Neural cell (in vitro differentiated cells): ENCODE measurements at regions not wholly inside any gene's neighbourhood (a gene's known extent, or its start where the extent isn't known, plus 50 kb on each side); places are given as distances from the start of the nearest gene placed in this dataset.

Experiments
- H2AFZ ChIP-seq: fragments of 200-600, 300-800 bp; sonication (generic), shearing (Covaris generic); 2 replicates; pipeline ENCODE4 v1.6.0; 2014; ENCODE audit warnings: low read depth, mild to moderate bottlenecking, antibody characterized with exemption, low read length, moderate library complexity
- H3F3A ChIP-seq: fragments of 200-600 bp; shearing (Covaris generic); 2 replicates; pipeline ENCODE4 v1.6.1; 2016; ENCODE audit warnings: mild to moderate bottlenecking, moderate library complexity, mixed read lengths, antibody characterized with exemption, low read length; ENCODE audit not compliant: insufficient read depth, poor library complexity, severe bottlenecking
- H3K27ac ChIP-seq: fragments of 200-600, 300-800 bp; sonication (generic), shearing (Covaris generic); 2 replicates; pipeline ENCODE4 v1.5.1; 2014; ENCODE audit warnings: mild to moderate bottlenecking, low read length, moderate library complexity
- H3K27me3 ChIP-seq: fragments of 300-800, 200-600 bp; sonication (generic), shearing (Covaris generic); 2 replicates; pipeline ENCODE4 v1.6.0; 2014; ENCODE audit warnings: mild to moderate bottlenecking, low read depth, low read length, moderate library complexity; ENCODE audit not compliant: insufficient read depth
- H3K36me3 ChIP-seq: fragments of 300-800, 200-600 bp; sonication (generic), shearing (Covaris generic); 2 replicates; pipeline ENCODE4 v1.5.1; 2014; ENCODE audit warnings: mild to moderate bottlenecking, antibody characterized with exemption, low read length, moderate library complexity; ENCODE audit not compliant: insufficient read depth
- H3K4me2 ChIP-seq: fragments of 300-800, 200-600 bp; sonication (generic), shearing (Covaris generic); 2 replicates; pipeline ENCODE4 v1.6.0; 2014; ENCODE audit warnings: mild to moderate bottlenecking, low read length
- H3K4me3 ChIP-seq: fragments of 300-800, 200-600 bp; sonication (generic), shearing (Covaris generic); 2 replicates; pipeline ENCODE4 v1.5.1; 2014; ENCODE audit warnings: mild to moderate bottlenecking, low read length, moderate library complexity
- H3K79me2 ChIP-seq: fragments of 200-600 bp; shearing (Covaris generic); replicated peaks from 2 replicates; pipeline ENCODE4 v1.6.0; 2014; ENCODE audit warnings: mild to moderate bottlenecking, low read length, moderate library complexity; ENCODE audit not compliant: insufficient read depth
- H3K9ac ChIP-seq: fragments of 300-800, 200-600 bp; sonication (generic), shearing (Covaris generic); 2 replicates; pipeline ENCODE4 v1.6.1; 2016; ENCODE audit warnings: mild to moderate bottlenecking, low read length, mixed read lengths
- H3K9me2 ChIP-seq: fragments of 200-600 bp; shearing (Covaris generic); 2 replicates; pipeline ENCODE4 v1.6.1; 2016; ENCODE audit warnings: mild to moderate bottlenecking, low read length, mixed read lengths; ENCODE audit not compliant: insufficient read depth
- H3K9me3 ChIP-seq: fragments of 200-600, 300-800 bp; sonication (generic), shearing (Covaris generic); 2 replicates; pipeline ENCODE4 v1.6.1; 2016; ENCODE audit warnings: mild to moderate bottlenecking, mixed run types, low read length, moderate library complexity, mixed read lengths
- H4K20me1 ChIP-seq: fragments of 200-600 bp; shearing (Covaris generic); 2 replicates; pipeline ENCODE4 v1.6.1; 2016; ENCODE audit warnings: mild to moderate bottlenecking, mixed run types; ENCODE audit not compliant: insufficient read depth
- EP300 ChIP-seq: fragments of 450-650 bp; conservative IDR thresholded peaks from 2 replicates; pipeline ENCODE4 v1.6.1; 2014; ENCODE audit warnings: antibody characterized with exemption, mild to moderate bottlenecking, moderate library complexity; ENCODE audit not compliant: poor library complexity, severe bottlenecking
- EZH2 ChIP-seq: fragments of 200-600, 300-800 bp; shearing (Covaris generic), sonication (generic); IDR thresholded peaks from 2 replicates; pipeline ENCODE4 v1.6.1; 2014; ENCODE audit warnings: antibody characterized with exemption, low read length, borderline replicate concordance, mild to moderate bottlenecking; ENCODE audit not compliant: insufficient read depth, poor library complexity, severe bottlenecking
- MXI1 ChIP-seq: fragments of 450-650 bp; conservative IDR thresholded peaks from 2 replicates; pipeline ENCODE4 v1.6.1; 2014; ENCODE audit warnings: antibody characterized with exemption, mild to moderate bottlenecking; ENCODE audit not compliant: poor library complexity, severe bottlenecking
- POLR2AphosphoS5 ChIP-seq: IDR thresholded peaks from 2 replicates; pipeline ENCODE4 v1.6.1; 2012
- RAD21 ChIP-seq: fragments of 450-650 bp; conservative IDR thresholded peaks from 2 replicates; pipeline ENCODE4 v1.6.1; 2014; ENCODE audit warnings: antibody characterized with exemption, mild to moderate bottlenecking, moderate library complexity
- SMC3 ChIP-seq: fragments of 450-650 bp; conservative IDR thresholded peaks from 2 replicates; pipeline ENCODE4 v1.6.1; 2014; ENCODE audit warnings: antibody characterized with exemption, mild to moderate bottlenecking, moderate library complexity; ENCODE audit not compliant: poor library complexity
- TAF1 ChIP-seq: IDR thresholded peaks from 2 replicates; pipeline ENCODE4 v1.6.1; 2012; ENCODE audit warnings: low read depth
- TF ChIP-seq, protein P1 (sequence below): fragments of 450-650 bp; IDR thresholded peaks from 2 replicates; pipeline ENCODE4 v1.5.1; 2014; ENCODE audit warnings: antibody characterized with exemption, mild to moderate bottlenecking, moderate library complexity; ENCODE audit not compliant: poor library complexity, severe bottlenecking
- TF ChIP-seq, protein P2 (sequence below): IDR thresholded peaks from 2 replicates; pipeline ENCODE4 v1.6.1; 2012; ENCODE audit warnings: borderline replicate concordance

DNA sequence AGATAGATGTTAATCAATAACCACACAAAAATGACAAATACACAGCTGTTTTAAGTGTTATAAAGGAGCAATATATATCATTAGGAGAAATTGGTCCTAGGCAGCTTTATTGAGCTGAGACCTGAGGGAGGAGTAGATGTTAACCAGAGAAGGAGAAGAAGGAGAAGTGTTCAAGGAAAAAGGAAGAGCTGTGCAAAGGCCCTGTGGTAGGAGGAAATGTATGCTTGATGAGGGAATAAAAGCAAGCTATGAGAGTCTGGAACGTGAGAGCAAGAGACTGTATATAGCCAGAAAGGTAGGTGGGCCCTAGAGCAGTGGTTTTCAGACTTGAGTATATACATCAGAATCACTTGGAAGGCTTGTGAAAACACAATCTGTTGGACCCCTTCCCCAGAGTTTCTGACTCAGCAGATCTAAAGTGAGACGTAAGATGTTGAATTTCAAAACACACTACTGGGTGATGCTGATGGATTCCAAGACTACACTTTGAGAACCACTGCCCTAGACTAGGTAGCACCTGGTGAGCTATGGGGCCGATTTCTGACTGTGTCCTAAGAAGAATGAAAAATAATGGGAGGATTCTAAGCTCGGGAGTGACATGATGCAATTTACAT, 342.3 kb upstream of the ADAMTS9 start:
- Histone ChIP-seq H3K27me3 (no peaks in the 10 kb centered on the region), H3K36me3 (no peaks in the 10 kb centered on the region), H3K9ac (no peak overlapping the region), H3K9me3 (no peaks in the 10 kb centered on the region), H3K4me3 (no peak overlapping the region), H3K79me2 (no peaks in the 10 kb centered on the region), H3K9me2 (no peaks in the 10 kb centered on the region), H3K4me2 (no peak overlapping the region), H4K20me1 (no peaks in the 10 kb centered on the region), H3F3A (no peaks in the 10 kb centered on the region), H3K27ac (no peak overlapping the region), H2AFZ (no peak overlapping the region)
- TF ChIP-seq EZH2 (no peak), TAF1 (no peak)

DNA sequence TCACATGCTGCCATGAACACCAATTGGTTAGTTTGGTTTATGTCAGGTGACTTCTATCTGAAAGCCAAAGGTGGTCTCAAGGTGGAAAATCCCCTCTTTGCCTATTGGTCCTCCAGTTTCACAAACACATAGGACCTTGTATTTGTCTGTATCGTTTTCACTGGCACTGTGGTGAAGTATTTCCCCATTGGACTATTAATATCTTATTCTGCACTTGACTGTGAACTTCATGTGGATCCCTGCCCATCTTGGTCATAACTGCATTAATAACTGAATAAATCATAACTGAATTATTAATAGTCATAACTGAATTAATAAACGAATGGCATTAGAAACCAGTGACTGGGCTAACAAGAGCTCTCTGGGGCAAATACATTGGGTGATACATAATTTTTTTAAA, 341.3 kb upstream of the ADAMTS9 start:
- no peaks in the 10 kb centered on the region for H3K27me3 ChIP-seq
- H3K4me3 ChIP-seq: no peak overlapping the region
- H3K79me2 ChIP-seq: no peaks in the 10 kb centered on the region
- TF ChIP-seq EP300: no peak
- no peak for TF ChIP-seq SMC3
- TF ChIP-seq, protein P1, sequence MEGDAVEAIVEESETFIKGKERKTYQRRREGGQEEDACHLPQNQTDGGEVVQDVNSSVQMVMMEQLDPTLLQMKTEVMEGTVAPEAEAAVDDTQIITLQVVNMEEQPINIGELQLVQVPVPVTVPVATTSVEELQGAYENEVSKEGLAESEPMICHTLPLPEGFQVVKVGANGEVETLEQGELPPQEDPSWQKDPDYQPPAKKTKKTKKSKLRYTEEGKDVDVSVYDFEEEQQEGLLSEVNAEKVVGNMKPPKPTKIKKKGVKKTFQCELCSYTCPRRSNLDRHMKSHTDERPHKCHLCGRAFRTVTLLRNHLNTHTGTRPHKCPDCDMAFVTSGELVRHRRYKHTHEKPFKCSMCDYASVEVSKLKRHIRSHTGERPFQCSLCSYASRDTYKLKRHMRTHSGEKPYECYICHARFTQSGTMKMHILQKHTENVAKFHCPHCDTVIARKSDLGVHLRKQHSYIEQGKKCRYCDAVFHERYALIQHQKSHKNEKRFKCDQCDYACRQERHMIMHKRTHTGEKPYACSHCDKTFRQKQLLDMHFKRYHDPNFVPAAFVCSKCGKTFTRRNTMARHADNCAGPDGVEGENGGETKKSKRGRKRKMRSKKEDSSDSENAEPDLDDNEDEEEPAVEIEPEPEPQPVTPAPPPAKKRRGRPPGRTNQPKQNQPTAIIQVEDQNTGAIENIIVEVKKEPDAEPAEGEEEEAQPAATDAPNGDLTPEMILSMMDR: no peak
- no peak for TF ChIP-seq TAF1
- TF ChIP-seq MXI1: no peak
- TF ChIP-seq, protein P2, sequence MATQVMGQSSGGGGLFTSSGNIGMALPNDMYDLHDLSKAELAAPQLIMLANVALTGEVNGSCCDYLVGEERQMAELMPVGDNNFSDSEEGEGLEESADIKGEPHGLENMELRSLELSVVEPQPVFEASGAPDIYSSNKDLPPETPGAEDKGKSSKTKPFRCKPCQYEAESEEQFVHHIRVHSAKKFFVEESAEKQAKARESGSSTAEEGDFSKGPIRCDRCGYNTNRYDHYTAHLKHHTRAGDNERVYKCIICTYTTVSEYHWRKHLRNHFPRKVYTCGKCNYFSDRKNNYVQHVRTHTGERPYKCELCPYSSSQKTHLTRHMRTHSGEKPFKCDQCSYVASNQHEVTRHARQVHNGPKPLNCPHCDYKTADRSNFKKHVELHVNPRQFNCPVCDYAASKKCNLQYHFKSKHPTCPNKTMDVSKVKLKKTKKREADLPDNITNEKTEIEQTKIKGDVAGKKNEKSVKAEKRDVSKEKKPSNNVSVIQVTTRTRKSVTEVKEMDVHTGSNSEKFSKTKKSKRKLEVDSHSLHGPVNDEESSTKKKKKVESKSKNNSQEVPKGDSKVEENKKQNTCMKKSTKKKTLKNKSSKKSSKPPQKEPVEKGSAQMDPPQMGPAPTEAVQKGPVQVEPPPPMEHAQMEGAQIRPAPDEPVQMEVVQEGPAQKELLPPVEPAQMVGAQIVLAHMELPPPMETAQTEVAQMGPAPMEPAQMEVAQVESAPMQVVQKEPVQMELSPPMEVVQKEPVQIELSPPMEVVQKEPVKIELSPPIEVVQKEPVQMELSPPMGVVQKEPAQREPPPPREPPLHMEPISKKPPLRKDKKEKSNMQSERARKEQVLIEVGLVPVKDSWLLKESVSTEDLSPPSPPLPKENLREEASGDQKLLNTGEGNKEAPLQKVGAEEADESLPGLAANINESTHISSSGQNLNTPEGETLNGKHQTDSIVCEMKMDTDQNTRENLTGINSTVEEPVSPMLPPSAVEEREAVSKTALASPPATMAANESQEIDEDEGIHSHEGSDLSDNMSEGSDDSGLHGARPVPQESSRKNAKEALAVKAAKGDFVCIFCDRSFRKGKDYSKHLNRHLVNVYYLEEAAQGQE: no peak
- TF ChIP-seq RAD21: no peak
- TF ChIP-seq POLR2AphosphoS5: no peak
- no peak for TF ChIP-seq EZH2
- no peaks in the 10 kb centered on the region for H4K20me1 ChIP-seq
- H3F3A ChIP-seq: no peaks in the 10 kb centered on the region
- H3K9me2 ChIP-seq: no peaks in the 10 kb centered on the region
- H3K9me3 ChIP-seq: no peaks in the 10 kb centered on the region
- H2AFZ ChIP-seq: no peak overlapping the region
- H3K36me3 ChIP-seq: no peaks in the 10 kb centered on the region
- no peak overlapping the region for H3K4me2 ChIP-seq
- H3K9ac ChIP-seq: no peak overlapping the region
- H3K27ac ChIP-seq: no peak overlapping the region

DNA sequence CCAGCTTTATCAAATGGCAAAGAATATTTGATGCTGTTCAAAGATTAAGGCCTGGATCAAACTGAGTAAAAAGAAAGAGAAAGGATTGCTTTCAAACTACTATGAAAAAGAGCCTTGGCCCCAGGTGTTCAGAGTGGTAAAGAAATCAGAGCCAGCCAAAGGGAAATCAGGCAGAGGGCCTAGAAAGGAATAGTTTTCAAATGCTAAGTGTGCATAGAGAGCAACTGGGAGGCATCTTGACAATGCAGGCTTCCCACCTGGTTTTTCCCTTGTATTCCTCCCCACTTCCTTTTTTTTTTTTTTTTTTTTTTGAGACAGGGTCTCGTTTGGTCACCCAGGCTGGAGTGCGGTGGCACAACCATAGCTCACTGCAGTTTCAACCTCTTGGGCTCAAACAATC, 340.2 kb upstream of the ADAMTS9 start:
- H2AFZ ChIP-seq: no peak overlapping the region
- H3F3A ChIP-seq: no peaks in the 10 kb centered on the region
- no peak overlapping the region for H3K9ac ChIP-seq
- no peaks in the 10 kb centered on the region for H4K20me1 ChIP-seq
- no peaks in the 10 kb centered on the region for H3K9me2 ChIP-seq
- no peaks in the 10 kb centered on the region for H3K36me3 ChIP-seq
- H3K27ac ChIP-seq: no peak overlapping the region
- no peaks in the 10 kb centered on the region for H3K9me3 ChIP-seq
- no peak overlapping the region for H3K4me2 ChIP-seq
- no peaks in the 10 kb centered on the region for H3K27me3 ChIP-seq
- H3K79me2 ChIP-seq: no peaks in the 10 kb centered on the region
- H3K4me3 ChIP-seq: no peak overlapping the region
- TF ChIP-seq, protein P2: no peak
- TF ChIP-seq EZH2 (no peak), TAF1 (no peak), EP300 (no peak), POLR2AphosphoS5 (no peak), RAD21 (no peak), SMC3 (no peak), MXI1 (no peak)
- TF ChIP-seq, protein P1: no peak
